HEK293 (cell line): ENCODE measurements at regions not wholly inside any gene's neighbourhood (a gene's known extent, or its start where the extent isn't known, plus 50 kb on each side); places are given as distances from the start of the nearest gene placed in this dataset.

Experiments used
- CTCF ChIP-seq: fragments of 450-650 bp; formaldehyde crosslinking; IDR thresholded peaks from 2 replicates; pipeline ENCODE4 v1.5.1; 2016; ENCODE audit warnings: missing biosample characterization, missing genetic modification characterization
- ELK4 ChIP-seq: IDR thresholded peaks from 2 replicates; pipeline ENCODE4 v1.6.1; 2011; ENCODE audit warnings: mild to moderate bottlenecking, low read depth, low read length, borderline replicate concordance
- REST ChIP-seq: fragments of 450-650 bp; formaldehyde crosslinking; IDR thresholded peaks from 2 replicates; pipeline ENCODE4 v1.5.1; 2016; ENCODE audit warnings: missing biosample characterization, missing genetic modification characterization
- SALL2 ChIP-seq: fragments of 450-650 bp; formaldehyde crosslinking; IDR thresholded peaks from 2 replicates; pipeline ENCODE4 v1.5.0; 2017; ENCODE audit warnings: missing biosample characterization, mild to moderate bottlenecking, missing genetic modification characterization, borderline replicate concordance
- ZBTB44 ChIP-seq: fragments of 450-650 bp; IDR thresholded peaks from 2 replicates; pipeline ENCODE4 v1.5.1; 2018; ENCODE audit warnings: missing biosample characterization, mild to moderate bottlenecking, missing genetic modification characterization
- ZNF274 ChIP-seq, 2 experiments: fragments of 200-500 bp in 1 of 2; fragments of 450-650 bp in 1 of 2; sonication (Bioruptor generic) in 1 of 2; formaldehyde crosslinking in 1 of 2; IDR thresholded peaks; 2 replicates each; pipeline versions ENCODE4 v1.5.1 to v1.6.1; 2014 to 2016; ENCODE audit warnings: borderline replicate concordance in 1 of 2, inconsistent platforms in 1 of 2, low read length in 1 of 2, missing biosample characterization in 1 of 2, missing genetic modification characterization in 1 of 2
- ZNF629 ChIP-seq: fragments of 450-650 bp; formaldehyde crosslinking; IDR thresholded peaks from 2 replicates; pipeline ENCODE4 v1.5.1; 2017; ENCODE audit warnings: missing biosample characterization, missing genetic modification characterization
- ZNF76 ChIP-seq: fragments of 450-650 bp; formaldehyde crosslinking; IDR thresholded peaks from 2 replicates; pipeline ENCODE4; 2016; ENCODE audit warnings: low read depth, missing biosample characterization, missing genetic modification characterization, borderline replicate concordance

- TF ChIP-seq REST (no peak), ZNF629 (no peak), CTCF (tag by site-specific recombination) (no peak), ZNF76 (no peak), ELK4 (no peak), ZBTB44 (tag by site-specific recombination) (no peak), SALL2 (tag by site-specific recombination) (no peak), ZNF274 (IDR thresholded peaks at IDR 0.05; ENCODE audit: low read length) (no peak), ZNF274 (tag by site-specific recombination; IDR thresholded peaks at IDR 0.05; ENCODE audit: borderline replicate concordance) (no peak)
These were observed 191.8 kb upstream of the HNMT start for GRCh38 chr2:137772451-137772850.
